Neuronal stem cell (in vitro differentiated cells): ENCODE measurements at regions not wholly inside any gene's neighbourhood (a gene's known extent, or its start where the extent isn't known, plus 50 kb on each side); places are given as distances from the start of the nearest gene placed in this dataset. TPM values are rescaled to one million over a fixed set of nuclear protein-coding genes. Genes with fewer than 3 reads are reported as not detected.

Experiments used
- small RNA-seq: library from polyadenylated mRNA; stranded (forward); fragments of <200 nt; extraction: miRNeasy Mini kit (QIAGEN cat#:217004); gene quantifications from one replicate; pipeline ENCODE3, GENCODE V24; 2013; ENCODE audit not compliant: insufficient read depth

Small RNA genes lying in the stretch of these regions (small RNA-seq; reads per million reads assigned to genes)
- not detected for gene RNA5SP161
